ENCODE measurements at regions not wholly inside any gene's neighbourhood (a gene's known extent, or its start where the extent isn't known, plus 50 kb on each side); places are given as distances from the start of the nearest gene placed in this dataset.

- TF ChIP-seq ZNF274 (IDR thresholded peaks at IDR 0.05; ENCODE audit: low read depth, low read length) (no peak), YY1 (IDR thresholded peaks at IDR 0.05; ENCODE audit: insufficient read depth, insufficient read length) (no peak), SUZ12 (IDR thresholded peaks at IDR 0.05; ENCODE audit: extremely low read depth, insufficient read depth, insufficient read length) (no peak)
Observed at GRCh38 chr10:44786286-44786850, 124.8 kb upstream of the TMEM72 start.
